HG02763 (cell line): ENCODE measurements at regions not wholly inside any gene's neighbourhood (a gene's known extent, or its start where the extent isn't known, plus 50 kb on each side); places are given as distances from the start of the nearest gene placed in this dataset.

Experiments used
- ATAC-seq: cut with Tn5 transposase; IDR thresholded peaks from one replicate; pipeline ENCODE4 v1.9.1; 2021; ENCODE audit warnings: mild to moderate bottlenecking, moderate library complexity; ENCODE audit not compliant: unreplicated experiment

DNA sequence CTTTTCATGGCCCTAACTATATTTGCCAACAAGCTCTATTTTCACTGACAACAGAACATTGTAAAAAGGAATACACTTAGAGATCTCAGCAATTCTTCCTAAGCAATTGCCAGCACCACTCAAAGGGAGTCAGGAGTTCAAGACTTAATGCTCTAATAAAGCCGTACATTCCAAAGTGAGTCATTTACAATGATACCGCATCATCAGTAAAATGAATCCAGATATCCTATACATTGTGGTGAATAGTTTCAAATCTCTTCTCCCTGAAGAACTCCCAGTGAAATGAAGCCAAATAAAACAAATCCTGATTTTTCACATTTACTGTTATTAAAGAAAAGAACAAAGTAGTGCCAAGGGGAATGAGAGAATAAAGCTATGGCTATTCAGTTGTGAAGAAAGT is 2898.7 kb upstream of the PCDH20 start:
- ATAC-seq, result no peak

DNA sequence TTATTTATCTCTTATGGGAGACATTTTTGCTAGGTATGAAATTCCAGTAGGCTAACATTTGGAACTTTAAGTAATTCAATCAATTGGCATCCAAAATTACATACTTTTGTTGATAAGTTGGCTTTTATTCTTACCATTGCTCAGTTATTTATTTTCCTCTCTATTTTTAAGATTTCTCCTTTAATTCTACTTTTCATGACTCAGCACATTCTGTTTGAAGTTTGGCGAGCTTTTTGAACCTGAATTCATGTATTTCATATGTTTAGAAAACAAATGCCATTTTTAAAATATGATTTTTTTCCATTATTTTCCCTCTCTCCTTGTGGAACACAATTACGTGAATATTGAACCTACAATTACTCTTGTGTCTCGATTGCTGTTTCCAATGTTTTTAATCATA is 2896.3 kb upstream of the PCDH20 start:
- ATAC-seq, result no peak

DNA sequence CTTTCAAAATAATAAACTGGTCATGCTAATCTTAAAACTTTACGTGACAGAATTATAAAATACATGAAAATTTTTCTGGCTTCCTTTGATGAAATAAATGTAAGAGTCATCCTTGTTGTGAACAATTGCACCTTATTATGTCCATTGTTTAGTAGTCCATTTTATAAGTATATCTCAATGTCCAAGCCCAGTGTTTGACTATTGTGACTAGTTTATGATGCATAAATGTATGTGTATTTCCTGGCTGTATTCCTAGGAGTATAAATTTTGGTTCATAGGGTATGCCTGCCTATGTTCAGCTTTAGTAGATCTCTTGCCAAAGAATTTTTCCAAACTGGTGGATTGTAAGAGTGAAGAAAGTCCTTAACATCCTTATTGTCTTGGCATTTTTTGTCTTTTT is 2895.5 kb upstream of the PCDH20 start:
- no peak for ATAC-seq

DNA sequence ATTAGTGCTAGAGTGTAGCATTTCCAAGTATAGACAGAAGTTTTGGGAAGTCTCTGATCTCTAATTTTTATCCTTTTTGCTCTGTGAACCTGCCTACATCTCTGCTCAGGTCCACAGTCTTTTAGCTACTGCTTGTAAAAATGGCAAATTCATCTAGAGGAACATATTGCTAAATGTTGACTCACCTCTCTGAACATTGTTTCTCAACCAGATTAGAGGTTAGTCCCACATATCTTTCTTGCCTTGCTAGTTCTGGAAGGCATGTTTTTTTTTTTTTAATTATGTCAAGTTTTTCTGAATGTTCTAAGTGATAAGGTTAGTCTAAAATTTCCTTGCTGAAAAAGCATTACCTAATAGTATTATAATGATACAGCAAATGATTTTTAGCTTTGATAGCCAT is 2889.6 kb upstream of the PCDH20 start:
- ATAC-seq, result no peak

DNA sequence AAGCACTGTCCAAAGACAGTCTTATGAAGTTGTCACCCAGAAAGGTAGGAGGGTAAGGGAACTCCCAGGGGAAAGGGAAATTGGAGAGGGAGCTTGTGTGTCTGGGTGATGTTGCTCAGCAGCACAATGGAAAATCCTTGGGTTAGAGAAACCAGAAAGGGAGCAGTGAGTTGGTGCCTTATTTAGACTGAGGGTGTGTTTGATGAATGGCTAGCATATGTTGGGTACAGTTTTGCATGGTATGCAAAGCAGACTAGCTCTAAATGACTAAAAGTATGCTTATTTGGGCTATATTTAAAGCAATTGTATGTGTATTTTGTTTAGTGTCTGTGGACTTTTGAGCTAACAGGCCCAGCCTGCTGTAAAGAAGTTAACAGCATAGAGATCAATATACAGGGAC is 2884.6 kb upstream of the PCDH20 start:
- ATAC-seq, result no peak

DNA sequence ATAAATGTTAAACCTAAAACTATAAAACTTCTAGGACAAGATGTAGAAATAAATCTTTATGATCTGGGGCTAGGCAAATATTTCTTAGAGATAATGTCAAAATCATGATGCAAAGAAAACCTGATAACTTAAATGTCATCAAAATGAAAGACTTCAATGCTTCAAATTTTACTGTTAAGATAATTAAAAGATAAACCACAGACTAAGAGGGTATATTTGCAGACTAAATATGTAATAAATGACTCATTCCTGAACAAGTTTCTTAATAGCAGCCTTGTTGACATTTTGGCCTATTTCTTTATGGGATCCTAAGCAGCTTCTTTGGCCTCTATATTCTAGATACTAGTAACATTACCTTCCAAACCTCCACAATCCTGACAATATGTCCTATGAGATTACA is 2878.3 kb upstream of the PCDH20 start:
- no peak for ATAC-seq

DNA sequence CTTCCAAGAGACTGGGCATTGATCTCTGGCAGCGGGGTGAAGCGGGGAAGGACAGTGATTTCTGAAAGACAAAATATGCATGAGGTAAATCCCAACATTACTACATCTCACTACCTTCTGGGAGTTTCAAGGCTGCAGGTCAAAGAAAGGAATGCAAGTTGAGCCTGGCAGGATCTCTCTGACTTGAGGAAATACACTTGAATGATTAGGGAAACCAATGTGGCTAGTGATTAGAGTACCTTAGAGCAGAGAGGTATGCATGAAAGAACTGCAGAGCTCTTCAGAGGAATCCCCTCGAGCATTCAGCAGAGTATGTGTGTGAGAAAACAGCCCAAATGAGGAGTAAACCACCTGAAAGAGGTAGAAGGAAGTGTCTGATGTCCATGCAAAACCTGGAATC is 2874.1 kb upstream of the PCDH20 start:
- no peak for ATAC-seq

DNA sequence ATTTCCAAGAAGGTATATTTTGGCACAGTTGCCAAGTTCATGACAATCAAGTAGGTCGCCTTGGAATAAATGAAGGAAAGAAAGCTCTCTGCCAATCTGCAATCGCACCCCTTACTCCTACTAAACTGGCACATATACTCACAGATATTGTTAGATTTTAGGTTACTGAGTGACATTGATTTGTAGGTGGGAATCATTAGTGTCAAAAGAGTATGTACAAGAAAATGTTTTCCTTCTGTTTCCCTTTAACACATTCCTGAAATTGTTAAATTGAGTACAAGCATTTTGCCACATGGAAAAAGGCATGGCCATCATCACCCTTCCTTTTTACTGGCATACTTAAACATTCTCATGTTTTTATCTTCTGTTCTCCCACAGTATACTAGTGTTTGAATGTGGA is 2868.3 kb upstream of the PCDH20 start:
- ATAC-seq, result no peak

DNA sequence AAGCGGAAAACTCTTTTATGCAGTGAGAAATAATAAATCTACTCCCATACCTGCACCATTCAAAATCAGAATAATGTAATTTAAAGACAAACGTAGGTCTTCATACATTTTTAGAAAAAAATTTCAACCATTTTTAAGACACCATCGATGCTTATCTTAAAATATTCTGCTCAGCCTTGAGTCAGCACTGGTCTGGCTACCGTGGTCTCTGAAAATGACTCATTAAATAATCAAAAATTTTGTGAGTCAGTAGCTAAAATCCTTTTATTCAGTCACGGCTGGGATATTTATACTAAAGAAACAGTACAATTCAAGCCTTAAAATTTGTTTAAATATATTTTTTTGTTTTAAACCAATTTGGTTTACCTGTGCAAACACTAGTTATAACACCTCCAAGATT is 2862.8 kb upstream of the PCDH20 start:
- no peak for ATAC-seq

DNA sequence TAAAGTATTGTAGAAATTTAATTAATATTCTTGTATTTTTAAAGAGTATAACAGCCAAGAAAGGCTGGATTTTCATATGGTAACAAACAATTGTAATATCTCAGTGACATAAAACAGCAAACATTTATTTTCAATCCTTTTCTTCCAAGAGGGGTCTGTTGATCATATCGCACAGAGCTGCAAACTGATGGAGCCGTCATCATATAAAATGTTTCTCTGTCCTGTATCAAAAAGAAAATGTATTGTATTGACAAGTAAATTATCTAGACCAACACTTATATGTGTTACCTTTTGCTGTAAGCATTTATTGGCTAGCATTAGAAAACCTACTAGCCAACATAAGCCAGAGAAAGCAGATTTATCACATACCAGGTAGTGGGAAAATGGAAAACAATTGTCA is 2861.4 kb upstream of the PCDH20 start:
- no peak for ATAC-seq

DNA sequence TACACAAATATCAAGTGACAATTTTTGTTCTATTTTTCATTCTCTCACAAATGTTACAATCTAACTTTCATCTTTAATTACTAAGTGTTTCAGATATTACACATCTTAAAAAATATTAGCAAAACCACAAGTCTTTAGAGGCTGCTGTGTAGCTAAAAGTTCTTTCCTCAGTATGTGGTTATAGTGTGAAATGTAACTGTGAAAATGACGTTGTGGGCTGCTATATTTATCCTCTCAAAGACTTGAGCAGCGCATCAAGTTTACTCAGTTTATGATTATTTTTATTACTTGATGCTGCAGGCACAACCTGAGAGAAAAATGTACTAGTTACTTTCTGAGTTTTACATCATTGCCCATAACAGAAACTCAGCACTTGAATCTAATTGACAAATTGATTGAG is 2860.6 kb upstream of the PCDH20 start:
- no peak for ATAC-seq

DNA sequence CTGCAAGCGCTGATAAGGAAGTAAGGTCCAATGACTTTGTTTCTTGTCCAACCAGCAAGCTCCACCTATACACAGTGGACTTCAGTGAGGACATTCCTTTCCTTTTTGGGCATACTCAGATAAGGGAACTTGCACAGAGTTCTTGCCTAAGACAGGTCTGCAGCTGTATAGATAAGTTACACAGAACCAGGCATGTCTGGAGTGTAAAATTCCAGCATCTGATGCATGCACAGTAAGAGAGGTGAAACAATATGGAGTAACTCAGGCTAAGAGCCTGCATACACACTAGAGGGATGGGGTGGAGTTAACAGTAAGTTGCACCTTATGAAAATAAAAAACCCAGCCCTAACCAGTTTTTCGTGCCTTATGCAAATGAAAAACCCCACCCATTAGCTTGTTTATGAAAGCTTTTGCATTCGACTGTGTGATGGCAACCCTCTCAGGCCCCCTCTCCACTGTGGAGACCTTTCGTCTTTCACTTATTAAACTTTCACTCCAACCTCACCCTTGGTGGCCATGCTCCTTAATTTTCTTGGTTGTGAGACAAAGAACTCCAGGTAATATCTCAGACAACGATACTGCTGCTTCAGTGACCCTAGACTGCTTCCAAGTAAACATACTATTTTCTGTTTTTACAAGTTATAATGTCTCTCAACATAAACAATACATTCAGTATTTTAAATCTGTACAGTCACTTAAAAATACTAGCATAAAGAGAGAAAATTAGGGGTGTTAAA is 2859.0 kb upstream of the PCDH20 start:
- ATAC-seq, result no peak

DNA sequence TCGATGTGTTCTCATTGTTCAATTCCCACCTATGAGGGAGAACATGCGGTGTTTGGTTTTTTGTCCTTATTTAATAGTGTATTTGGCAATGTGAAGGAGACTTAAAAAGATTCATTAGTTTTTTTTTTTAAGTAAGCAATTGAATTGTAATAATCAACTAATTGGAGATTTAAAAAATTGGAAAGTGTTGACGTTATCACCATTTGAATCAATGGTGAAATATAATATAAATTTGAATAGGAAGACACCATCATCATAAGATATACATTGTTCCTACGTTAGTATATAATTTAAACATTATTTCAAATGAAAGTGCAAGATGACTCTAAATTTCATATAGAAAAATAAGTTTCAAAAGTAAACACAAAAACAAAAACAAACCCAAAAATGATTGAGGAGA is 2858.1 kb upstream of the PCDH20 start:
- no peak for ATAC-seq

DNA sequence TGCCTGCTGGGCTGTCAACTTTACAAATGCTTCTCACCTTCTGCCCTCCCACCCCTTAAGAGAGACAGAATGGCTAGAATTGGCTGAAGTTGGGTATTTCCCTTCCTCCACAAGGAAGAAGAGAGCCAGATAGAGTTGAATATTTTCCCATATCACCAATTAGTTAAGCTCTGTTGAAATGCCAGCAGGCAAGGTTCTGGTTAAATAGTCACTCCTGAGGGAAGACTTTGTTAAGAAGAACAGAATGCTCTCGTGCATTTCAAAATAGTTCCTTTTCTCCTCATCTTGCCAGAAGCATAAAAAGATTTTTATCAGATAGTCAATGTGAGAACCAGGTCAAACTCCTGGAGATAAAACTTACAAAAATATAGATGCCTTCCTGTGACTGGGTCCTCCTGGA is 2857.0 kb upstream of the PCDH20 start:
- no peak for ATAC-seq

DNA sequence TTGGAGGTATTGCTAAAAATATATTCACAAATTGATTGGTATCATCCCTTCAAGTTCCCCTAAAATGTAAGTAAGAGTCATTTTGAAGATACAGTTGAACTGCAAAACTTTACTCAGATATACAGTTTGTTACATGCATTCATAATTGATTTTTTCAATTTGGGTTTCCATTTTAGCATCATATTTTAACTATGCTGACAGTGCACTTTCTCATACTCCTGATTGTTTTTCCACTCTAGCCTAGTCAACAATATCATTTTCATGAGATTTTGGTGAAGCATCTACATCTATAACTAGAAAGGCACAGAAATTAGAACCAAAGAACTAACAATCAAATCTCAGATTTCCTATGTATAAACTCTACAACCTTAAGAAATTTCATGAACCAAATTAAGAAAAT is 2850.4 kb upstream of the PCDH20 start:
- ATAC-seq, result no peak

DNA sequence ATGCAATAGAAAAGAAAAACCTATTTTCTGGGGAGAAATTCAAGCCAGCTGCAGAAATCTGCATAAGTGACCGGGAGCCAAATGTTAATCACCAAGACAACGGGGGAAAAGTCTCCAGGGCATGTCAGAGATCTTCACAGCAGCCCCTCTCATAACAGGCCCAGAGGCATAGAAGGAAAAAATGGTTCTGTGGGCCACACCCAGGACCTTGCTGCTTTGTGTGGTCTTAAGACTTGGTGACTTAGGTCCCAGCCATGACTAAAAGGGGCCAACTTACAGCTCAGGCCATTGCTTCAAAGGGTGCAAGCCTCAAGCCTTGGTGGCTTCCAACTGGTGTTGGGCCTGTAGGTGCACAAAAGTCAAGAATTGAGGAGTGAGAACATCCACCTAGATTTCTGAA is 2847.6 kb upstream of the PCDH20 start:
- ATAC-seq, result no peak

DNA sequence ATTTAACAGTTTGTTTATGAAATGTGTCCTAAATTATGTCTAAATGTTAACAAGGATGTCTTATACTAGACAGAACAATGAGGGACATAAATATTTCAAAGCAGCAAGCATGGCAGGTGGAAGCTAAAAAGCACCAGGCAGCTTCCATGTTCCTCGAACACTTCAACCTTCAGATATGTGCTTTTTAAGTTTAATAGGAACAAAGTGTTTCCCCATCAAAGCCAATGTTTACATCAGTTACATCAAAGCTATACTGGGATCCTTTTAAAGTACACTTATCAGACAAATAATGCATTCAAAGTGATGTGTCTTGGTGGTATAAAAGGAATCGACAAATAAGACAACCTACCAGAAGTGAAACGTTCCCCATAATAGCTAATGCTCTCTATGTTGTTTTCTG is 2841.1 kb upstream of the PCDH20 start:
- ATAC-seq, result no peak

DNA sequence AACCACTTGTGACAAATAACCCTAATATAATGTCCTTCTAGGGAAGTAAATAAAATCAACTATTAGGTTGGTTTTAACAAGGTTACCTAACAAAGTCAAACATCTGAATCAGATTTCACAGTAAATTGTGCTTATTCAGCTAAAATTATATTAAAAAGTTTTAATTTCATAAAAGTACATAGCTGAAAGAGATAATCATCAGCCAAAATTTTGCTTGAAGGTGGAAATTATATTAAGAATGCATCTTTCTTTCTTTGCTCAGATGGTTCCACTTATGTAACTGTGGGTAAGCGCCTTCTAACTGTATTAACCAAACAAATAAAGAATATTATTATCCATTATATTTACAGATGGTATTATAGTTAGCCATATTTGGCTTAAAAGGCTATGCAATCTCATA is 2840.3 kb upstream of the PCDH20 start:
- ATAC-seq, result no peak

DNA sequence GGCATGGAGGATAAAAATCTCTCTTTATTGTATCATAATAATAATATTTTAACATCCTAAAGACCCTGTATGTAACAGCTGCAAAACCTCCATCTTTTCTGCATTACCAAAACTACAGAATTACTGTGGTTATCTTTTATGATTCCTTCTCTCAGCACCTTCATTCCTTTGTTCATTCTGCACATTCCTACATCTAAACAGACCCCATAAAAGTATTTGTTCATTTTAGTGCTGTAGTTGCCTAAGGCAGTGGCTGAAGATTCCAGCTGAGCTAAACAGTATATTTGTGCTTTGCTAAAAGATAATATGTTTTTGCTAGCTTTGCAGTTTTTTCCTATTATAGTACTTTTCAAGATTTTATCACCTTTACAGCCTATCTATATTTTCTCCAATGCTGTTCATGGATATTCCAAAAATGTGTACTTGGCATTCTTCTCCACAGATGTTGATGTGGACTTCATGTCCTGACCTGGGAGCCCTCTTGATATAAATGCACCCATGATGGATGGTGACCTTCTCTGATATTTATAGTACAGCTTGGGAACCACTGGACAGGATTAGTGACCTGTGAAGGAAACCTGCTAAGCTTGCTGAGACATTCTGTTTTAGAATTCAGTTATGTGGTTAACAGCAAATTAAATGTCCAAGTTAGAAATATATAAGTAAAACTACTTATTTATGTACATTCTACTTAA is 2832.9 kb upstream of the PCDH20 start:
- no peak for ATAC-seq

DNA sequence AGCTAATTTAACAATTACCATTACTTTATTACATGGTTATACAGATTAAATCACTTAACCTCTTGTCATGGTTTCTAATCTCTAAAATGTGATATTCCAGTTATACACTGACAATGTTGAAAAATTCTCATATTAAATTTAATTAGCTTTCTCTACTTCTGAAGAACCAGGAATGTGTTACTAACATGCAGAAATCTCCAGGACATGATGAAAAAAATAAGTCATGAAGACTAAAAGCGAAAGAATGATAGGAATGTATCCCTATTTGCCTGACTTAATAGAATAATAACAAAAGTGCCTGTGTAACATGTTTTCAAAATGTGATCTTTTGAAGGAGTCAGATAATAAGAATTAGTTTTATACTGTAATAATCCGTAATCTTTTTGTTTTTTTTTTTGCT is 2823.7 kb upstream of the PCDH20 start:
- ATAC-seq, result no peak

DNA sequence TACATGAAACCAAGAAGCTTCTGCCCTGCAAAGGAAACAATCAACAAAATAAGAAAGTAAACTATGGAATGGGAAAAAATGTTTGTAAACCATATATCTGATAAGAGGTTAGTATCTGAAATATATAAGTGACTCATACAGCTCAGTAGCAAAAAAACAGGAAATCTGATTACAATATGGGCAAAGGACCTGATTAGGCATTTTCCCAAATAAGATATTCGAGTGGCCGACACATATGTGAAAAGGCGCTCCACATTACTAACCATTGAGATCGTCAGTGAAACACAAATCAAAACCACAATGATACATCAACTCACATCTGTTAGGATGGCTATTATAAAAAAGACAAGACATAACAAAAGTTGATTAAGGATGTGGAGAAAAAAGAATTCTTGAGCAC is 2818.6 kb upstream of the PCDH20 start:
- no peak for ATAC-seq

DNA sequence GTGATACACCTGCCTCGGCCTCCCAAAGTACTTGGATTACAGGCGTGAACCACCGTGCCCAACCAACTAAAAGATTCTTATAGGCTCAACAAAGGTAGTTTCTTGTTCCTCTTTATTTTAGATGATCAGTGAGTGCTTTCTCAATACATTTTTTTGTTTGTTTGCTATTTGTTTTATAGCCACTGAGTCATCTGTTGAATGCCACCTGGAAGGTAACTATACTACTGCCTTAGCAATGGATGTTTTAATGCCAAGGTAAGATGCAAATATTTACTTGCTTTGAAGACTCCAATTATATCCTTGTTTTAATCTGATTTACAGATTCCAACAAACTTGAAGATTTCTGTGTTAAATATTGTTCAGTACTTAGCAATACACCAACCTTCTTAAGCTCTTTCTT is 2807.4 kb upstream of the PCDH20 start:
- no peak for ATAC-seq
